HepG2 (cell line): ENCODE measurements at regions not wholly inside any gene's neighbourhood (a gene's known extent, or its start where the extent isn't known, plus 50 kb on each side); places are given as distances from the start of the nearest gene placed in this dataset.

Experiments used
- ARID5B ChIP-seq: IDR thresholded peaks from 2 replicates; pipeline ENCODE4 v1.4.0; 2020; ENCODE audit warnings: mild to moderate bottlenecking, missing genetic modification reagents
- DZIP1 ChIP-seq: sonication (generic); formaldehyde crosslinking; IDR thresholded peaks from 2 replicates; pipeline ENCODE4 v1.5.0; 2020; ENCODE audit warnings: mild to moderate bottlenecking, missing genetic modification reagents
- KAT7 ChIP-seq: IDR thresholded peaks from 2 replicates; pipeline ENCODE4 v1.6.1; 2018; ENCODE audit warnings: borderline replicate concordance, missing compliant biosample characterization
- MTA3 ChIP-seq: sonication (generic); formaldehyde crosslinking; IDR thresholded peaks from 2 replicates; pipeline ENCODE4 v1.4.0; 2020; ENCODE audit warnings: missing genetic modification reagents
- PBX3 ChIP-seq: sonication (generic); formaldehyde crosslinking; IDR thresholded peaks from 2 replicates; pipeline ENCODE4 v1.8.1; 2023; ENCODE audit warnings: missing genetic modification reagents, inconsistent platforms, borderline replicate concordance
- PHB2 ChIP-seq: fragments of 450-650 bp; IDR thresholded peaks from 2 replicates; pipeline ENCODE4 v1.6.1; 2018; ENCODE audit not compliant: partially characterized antibody
- PRMT3 ChIP-seq: sonication (generic); formaldehyde crosslinking; IDR thresholded peaks from 2 replicates; pipeline ENCODE4 v1.8.1; 2022; ENCODE audit warnings: low read depth, mild to moderate bottlenecking, moderate library complexity, missing genetic modification reagents, borderline replicate concordance
- RARA ChIP-seq: IDR thresholded peaks from 2 replicates; pipeline ENCODE4 v1.6.1; 2016; ENCODE audit warnings: missing genetic modification reagents, missing compliant biosample characterization
- ZFYVE20 ChIP-seq: sonication (generic); formaldehyde crosslinking; IDR thresholded peaks from 2 replicates; pipeline ENCODE4 v1.8.0; 2023; ENCODE audit warnings: low read depth, mild to moderate bottlenecking, moderate library complexity, missing genetic modification reagents, borderline replicate concordance
- TF ChIP-seq, protein P1 (sequence below), 2 experiments: sonication (generic) in 1 of 2; formaldehyde crosslinking in 1 of 2; IDR thresholded peaks; 2 replicates each; pipeline versions ENCODE4 v1.5.1 to v1.6.1; 2011 to 2020; ENCODE audit warnings: borderline replicate concordance in 1 of 2, low read depth in 1 of 2, low read length in 1 of 2, mild to moderate bottlenecking in 1 of 2, missing genetic modification reagents in 1 of 2, moderate library complexity in 1 of 2
- TF ChIP-seq, protein P2 (sequence below): sonication (generic); formaldehyde crosslinking; IDR thresholded peaks from 2 replicates; pipeline ENCODE4 v1.8.0; 2022; ENCODE audit warnings: missing genetic modification reagents, mild to moderate bottlenecking, inconsistent platforms, borderline replicate concordance

DNA sequence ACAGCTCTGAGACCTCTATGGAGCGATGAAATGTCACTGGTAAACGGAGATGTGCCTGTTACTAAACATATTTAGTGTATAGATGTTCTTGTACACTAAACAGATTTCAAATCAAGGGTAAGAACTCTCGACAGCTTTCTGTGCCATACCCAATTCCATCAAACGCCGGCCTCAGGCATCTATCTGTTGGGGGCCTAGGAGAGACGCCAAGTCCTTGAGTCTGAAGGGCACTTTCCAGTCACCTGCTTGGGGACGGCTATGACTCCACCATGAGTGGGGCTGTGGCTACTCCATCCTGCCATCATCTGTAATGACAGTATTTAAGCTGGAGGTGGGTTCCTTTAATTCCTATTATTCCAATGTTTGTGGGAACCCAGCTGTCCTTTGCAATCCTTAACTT, 87.8 kb downstream of the SHANK2 start (continued):
- TF ChIP-seq ARID5B (no peak), KAT7 (CRISPR knock-in tag) (no peak), PRMT3 (CRISPR knock-in tag) (no peak), PHB2 (no peak), DZIP1 (CRISPR knock-in tag) (no peak), MTA3 (CRISPR knock-in tag) (no peak), PBX3 (no peak), ZFYVE20 (CRISPR knock-in tag) (no peak), RARA (CRISPR knock-in tag) (no peak)
- TF ChIP-seq, protein P1, sequence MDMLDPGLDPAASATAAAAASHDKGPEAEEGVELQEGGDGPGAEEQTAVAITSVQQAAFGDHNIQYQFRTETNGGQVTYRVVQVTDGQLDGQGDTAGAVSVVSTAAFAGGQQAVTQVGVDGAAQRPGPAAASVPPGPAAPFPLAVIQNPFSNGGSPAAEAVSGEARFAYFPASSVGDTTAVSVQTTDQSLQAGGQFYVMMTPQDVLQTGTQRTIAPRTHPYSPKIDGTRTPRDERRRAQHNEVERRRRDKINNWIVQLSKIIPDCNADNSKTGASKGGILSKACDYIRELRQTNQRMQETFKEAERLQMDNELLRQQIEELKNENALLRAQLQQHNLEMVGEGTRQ (IDR thresholded peaks at IDR 0.05; ENCODE audit: low read depth, low read length): no peak
- TF ChIP-seq, protein P1 (CRISPR knock-in tag; IDR thresholded peaks at IDR 0.05; ENCODE audit: borderline replicate concordance): no peak
- TF ChIP-seq, protein P2, sequence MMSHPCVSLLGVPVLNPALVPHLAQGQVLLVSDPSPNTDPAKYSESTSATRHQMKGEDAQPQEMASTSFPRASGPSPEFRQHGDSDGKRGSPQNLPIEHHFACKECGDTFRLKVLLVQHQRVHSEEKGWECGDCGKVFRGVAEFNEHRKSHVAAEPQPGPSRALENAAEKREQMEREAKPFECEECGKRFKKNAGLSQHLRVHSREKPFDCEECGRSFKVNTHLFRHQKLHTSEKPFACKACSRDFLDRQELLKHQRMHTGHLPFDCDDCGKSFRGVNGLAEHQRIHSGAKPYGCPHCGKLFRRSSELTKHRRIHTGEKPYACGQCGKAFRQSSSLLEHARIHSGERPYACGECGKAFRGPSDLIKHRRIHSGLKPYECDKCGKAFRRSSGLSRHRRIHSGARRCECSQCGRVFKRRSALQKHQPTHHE: no peak
